ENCODE measurements at regions not wholly inside any gene's neighbourhood (a gene's known extent, or its start where the extent isn't known, plus 50 kb on each side); places are given as distances from the start of the nearest gene placed in this dataset.

DNA sequence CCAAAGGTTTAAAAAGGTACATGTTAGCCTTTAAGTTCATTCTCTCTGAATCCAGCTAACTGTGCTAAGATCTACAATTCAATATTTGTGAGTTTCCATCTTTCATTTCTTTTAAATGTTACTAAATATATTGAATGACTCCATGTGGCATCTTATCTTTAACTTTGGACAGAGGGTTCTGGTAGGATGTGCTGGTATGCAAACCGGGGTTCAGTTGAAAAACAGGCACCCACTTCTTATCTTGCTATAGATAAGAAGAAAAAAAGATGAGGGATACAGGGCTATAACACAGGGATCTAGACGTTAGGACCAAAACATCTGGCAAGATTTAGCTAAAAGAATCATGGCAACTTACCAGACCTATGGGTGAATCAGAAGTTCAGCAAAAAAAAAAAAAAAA lies 538.3 kb downstream of the EDEM1 start:
- TF ChIP-seq EZH2 (IDR thresholded peaks at IDR 0.05; ENCODE audit: insufficient read depth, low read length), result no peak
- TF ChIP-seq, protein P1, sequence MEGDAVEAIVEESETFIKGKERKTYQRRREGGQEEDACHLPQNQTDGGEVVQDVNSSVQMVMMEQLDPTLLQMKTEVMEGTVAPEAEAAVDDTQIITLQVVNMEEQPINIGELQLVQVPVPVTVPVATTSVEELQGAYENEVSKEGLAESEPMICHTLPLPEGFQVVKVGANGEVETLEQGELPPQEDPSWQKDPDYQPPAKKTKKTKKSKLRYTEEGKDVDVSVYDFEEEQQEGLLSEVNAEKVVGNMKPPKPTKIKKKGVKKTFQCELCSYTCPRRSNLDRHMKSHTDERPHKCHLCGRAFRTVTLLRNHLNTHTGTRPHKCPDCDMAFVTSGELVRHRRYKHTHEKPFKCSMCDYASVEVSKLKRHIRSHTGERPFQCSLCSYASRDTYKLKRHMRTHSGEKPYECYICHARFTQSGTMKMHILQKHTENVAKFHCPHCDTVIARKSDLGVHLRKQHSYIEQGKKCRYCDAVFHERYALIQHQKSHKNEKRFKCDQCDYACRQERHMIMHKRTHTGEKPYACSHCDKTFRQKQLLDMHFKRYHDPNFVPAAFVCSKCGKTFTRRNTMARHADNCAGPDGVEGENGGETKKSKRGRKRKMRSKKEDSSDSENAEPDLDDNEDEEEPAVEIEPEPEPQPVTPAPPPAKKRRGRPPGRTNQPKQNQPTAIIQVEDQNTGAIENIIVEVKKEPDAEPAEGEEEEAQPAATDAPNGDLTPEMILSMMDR (IDR thresholded peaks at IDR 0.05; ENCODE audit: insufficient read depth, low read depth, low read length), result no peak
